HepG2 (cell line): ENCODE measurements at regions not wholly inside any gene's neighbourhood (a gene's known extent, or its start where the extent isn't known, plus 50 kb on each side); places are given as distances from the start of the nearest gene placed in this dataset.

ENCODE experiments used
- ADNP ChIP-seq: sonication (generic); formaldehyde crosslinking; IDR thresholded peaks from 2 replicates; pipeline ENCODE4 v1.4.0; 2020; ENCODE audit warnings: missing genetic modification reagents
- EED ChIP-seq: sonication (generic); formaldehyde crosslinking; IDR thresholded peaks from 2 replicates; pipeline ENCODE4 v1.5.0; 2020; ENCODE audit warnings: mild to moderate bottlenecking, missing genetic modification reagents
- KDM6A ChIP-seq: IDR thresholded peaks from 2 replicates; pipeline ENCODE4 v1.6.1; 2016; ENCODE audit warnings: low read depth
- KLF16 ChIP-seq, 2 experiments: sonication (generic) in 1 of 2; formaldehyde crosslinking in 1 of 2; IDR thresholded peaks; 2 replicates each; pipeline versions ENCODE4 v1.6.1 to v1.8.0; 2016 to 2023; ENCODE audit warnings: missing genetic modification reagents in 2 of 2, missing compliant biosample characterization in 1 of 2
- LCORL ChIP-seq, 2 experiments: fragments of 450-650 bp in 1 of 2; sonication (generic) in 1 of 2; formaldehyde crosslinking in 1 of 2; IDR thresholded peaks; 2 replicates each; pipeline versions ENCODE4 v1.5.0 to v1.6.1; 2017 to 2020; ENCODE audit warnings: antibody characterized with exemption in 1 of 2, missing genetic modification reagents in 1 of 2
- MIXL1 ChIP-seq: IDR thresholded peaks from 2 replicates; pipeline ENCODE4 v1.6.1; 2016
- MXD3 ChIP-seq: IDR thresholded peaks from 2 replicates; pipeline ENCODE4 v1.6.1; 2016; ENCODE audit warnings: mild to moderate bottlenecking, missing biosample characterization, missing genetic modification reagents
- NKX3-1 ChIP-seq: sonication (generic); formaldehyde crosslinking; IDR thresholded peaks from 2 replicates; pipeline ENCODE4 v1.5.0; 2020; ENCODE audit warnings: missing genetic modification reagents
- POLR2AphosphoS5 ChIP-seq: IDR thresholded peaks from 2 replicates; pipeline ENCODE4 v1.6.1; 2012; ENCODE audit warnings: low read depth, low read length
- PRDM4 ChIP-seq: sonication (generic); formaldehyde crosslinking; IDR thresholded peaks from 2 replicates; pipeline ENCODE4 v1.9.0; 2021; ENCODE audit warnings: missing genetic modification reagents, borderline replicate concordance
- RARG ChIP-seq: sonication (generic); formaldehyde crosslinking; IDR thresholded peaks from 2 replicates; pipeline ENCODE4 v1.4.0; 2020; ENCODE audit warnings: low read depth, mild to moderate bottlenecking, missing genetic modification reagents
- RFXAP ChIP-seq: sonication (generic); formaldehyde crosslinking; IDR thresholded peaks from 2 replicates; pipeline ENCODE4 v1.4.0; 2020; ENCODE audit warnings: missing genetic modification reagents, borderline replicate concordance
- SKI ChIP-seq: fragments of 450-650 bp; IDR thresholded peaks from one replicate; pipeline ENCODE4 v1.6.1; 2018; ENCODE audit warnings: mild to moderate bottlenecking; ENCODE audit not compliant: partially characterized antibody
- TEAD2 ChIP-seq: sonication (generic); formaldehyde crosslinking; IDR thresholded peaks from 2 replicates; pipeline ENCODE4 v1.9.0; 2021; ENCODE audit warnings: missing genetic modification reagents
- ZNF12 ChIP-seq: sonication (generic); formaldehyde crosslinking; IDR thresholded peaks from 2 replicates; pipeline ENCODE4 v1.5.0; 2020; ENCODE audit warnings: missing genetic modification reagents
- ZNF207 ChIP-seq: fragments of 450-650 bp; IDR thresholded peaks from 2 replicates; pipeline ENCODE4 v1.6.1; 2016; ENCODE audit warnings: antibody characterized with exemption, borderline replicate concordance
- ZNF24 ChIP-seq: fragments of 450-650 bp; IDR thresholded peaks from 2 replicates; pipeline ENCODE4 v1.6.1; 2017; ENCODE audit warnings: antibody characterized with exemption, mild to moderate bottlenecking
- ZNF343 ChIP-seq: sonication (generic); formaldehyde crosslinking; IDR thresholded peaks from 2 replicates; pipeline ENCODE4 v1.4.0; 2020; ENCODE audit warnings: mild to moderate bottlenecking, missing genetic modification reagents
- ZNF747 ChIP-seq: sonication (generic); formaldehyde crosslinking; IDR thresholded peaks from 2 replicates; pipeline ENCODE4 v1.8.1; 2023; ENCODE audit warnings: missing genetic modification reagents, mild to moderate bottlenecking, borderline replicate concordance
- ZNF773 ChIP-seq: sonication (generic); formaldehyde crosslinking; IDR thresholded peaks from 2 replicates; pipeline ENCODE4 v1.4.0; 2020; ENCODE audit warnings: missing genetic modification reagents, borderline replicate concordance
- TF ChIP-seq, protein P1 (sequence below): sonication (generic); formaldehyde crosslinking; IDR thresholded peaks from 2 replicates; pipeline ENCODE4 v1.5.0; 2020; ENCODE audit warnings: mild to moderate bottlenecking, missing genetic modification reagents, moderate library complexity
- TF ChIP-seq, protein P2 (sequence below): sonication (generic); formaldehyde crosslinking; IDR thresholded peaks from 2 replicates; pipeline ENCODE4 v1.5.0; 2020; ENCODE audit warnings: missing genetic modification reagents, mild to moderate bottlenecking, borderline replicate concordance
- TF ChIP-seq, protein P3 (sequence below): sonication (generic); formaldehyde crosslinking; IDR thresholded peaks from 2 replicates; pipeline ENCODE4 v1.5.1; 2020; ENCODE audit warnings: mild to moderate bottlenecking, missing genetic modification reagents, moderate library complexity

DNA sequence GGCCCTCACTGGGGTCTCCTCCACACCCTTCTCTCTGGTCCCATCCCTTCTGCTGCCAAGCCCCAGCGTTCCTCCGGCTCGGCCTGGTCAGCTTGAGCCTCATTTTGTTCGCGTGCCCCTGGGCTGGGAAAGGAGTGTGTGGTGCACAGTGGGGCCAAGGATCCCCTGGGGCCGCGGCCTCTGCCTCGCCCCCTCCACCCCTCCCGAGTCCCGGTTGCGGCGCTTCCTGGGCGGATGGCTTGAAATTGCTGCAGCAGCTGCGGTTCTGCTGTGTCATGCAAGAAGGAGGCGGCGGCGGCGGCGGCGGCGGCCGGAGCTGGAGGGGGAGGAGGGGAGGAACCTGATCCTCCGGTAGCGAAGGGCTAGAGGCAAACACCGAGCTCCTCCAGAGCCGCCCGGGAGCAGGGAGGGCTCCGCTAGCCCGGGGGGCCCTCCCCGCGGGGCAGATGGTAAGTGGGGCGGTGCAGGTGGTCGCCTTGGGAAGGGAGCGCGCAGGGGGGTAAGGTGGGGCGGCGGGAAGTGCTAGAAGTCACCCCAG lies 217.8 kb upstream of the MKLN1 start (continued):
- TF ChIP-seq PRDM4 (CRISPR knock-in tag) (no peak), ZNF343 (CRISPR knock-in tag) (no peak), TEAD2 (CRISPR knock-in tag) (no peak), MXD3 (CRISPR knock-in tag) (peak; percentile 50; the same call in 1 of the 2 replicates), NKX3-1 (no peak), MIXL1 (CRISPR knock-in tag) (0 out of 2 replicates have a peak, but pooled peaks have one; percentile 16), LCORL (IDR thresholded peaks at IDR 0.05) (no peak), LCORL (CRISPR knock-in tag; IDR thresholded peaks at IDR 0.05) (no peak), ZNF773 (CRISPR knock-in tag) (no peak), RARG (CRISPR knock-in tag) (no peak), ZNF24 (no peak), ZNF747 (no peak), ADNP (CRISPR knock-in tag) (no peak), SKI (peak; percentile 55), EED (CRISPR knock-in tag) (no peak), ZNF207 (no peak), KDM6A (no peak), RFXAP (CRISPR knock-in tag) (no peak), KLF16 (CRISPR knock-in tag; IDR thresholded peaks at IDR 0.05) (0 out of 4 replicates have a peak, but pooled peaks of 1 of the 2 experiments have one; percentile 21), ZNF12 (peak; percentile 55; the same call in 1 of the 2 replicates), POLR2AphosphoS5 (no peak)
- TF ChIP-seq, protein P1, sequence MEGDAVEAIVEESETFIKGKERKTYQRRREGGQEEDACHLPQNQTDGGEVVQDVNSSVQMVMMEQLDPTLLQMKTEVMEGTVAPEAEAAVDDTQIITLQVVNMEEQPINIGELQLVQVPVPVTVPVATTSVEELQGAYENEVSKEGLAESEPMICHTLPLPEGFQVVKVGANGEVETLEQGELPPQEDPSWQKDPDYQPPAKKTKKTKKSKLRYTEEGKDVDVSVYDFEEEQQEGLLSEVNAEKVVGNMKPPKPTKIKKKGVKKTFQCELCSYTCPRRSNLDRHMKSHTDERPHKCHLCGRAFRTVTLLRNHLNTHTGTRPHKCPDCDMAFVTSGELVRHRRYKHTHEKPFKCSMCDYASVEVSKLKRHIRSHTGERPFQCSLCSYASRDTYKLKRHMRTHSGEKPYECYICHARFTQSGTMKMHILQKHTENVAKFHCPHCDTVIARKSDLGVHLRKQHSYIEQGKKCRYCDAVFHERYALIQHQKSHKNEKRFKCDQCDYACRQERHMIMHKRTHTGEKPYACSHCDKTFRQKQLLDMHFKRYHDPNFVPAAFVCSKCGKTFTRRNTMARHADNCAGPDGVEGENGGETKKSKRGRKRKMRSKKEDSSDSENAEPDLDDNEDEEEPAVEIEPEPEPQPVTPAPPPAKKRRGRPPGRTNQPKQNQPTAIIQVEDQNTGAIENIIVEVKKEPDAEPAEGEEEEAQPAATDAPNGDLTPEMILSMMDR (CRISPR knock-in tag): 0 out of 2 replicates have a peak, but pooled peaks have one; percentile 7
- TF ChIP-seq, protein P2, sequence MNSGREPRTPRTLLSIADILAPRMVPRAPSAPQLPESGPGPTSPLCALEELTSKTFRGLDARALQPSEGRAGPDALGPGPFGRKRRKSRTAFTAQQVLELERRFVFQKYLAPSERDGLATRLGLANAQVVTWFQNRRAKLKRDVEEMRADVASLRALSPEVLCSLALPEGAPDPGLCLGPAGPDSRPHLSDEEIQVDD (CRISPR knock-in tag): no peak
- TF ChIP-seq, protein P3, sequence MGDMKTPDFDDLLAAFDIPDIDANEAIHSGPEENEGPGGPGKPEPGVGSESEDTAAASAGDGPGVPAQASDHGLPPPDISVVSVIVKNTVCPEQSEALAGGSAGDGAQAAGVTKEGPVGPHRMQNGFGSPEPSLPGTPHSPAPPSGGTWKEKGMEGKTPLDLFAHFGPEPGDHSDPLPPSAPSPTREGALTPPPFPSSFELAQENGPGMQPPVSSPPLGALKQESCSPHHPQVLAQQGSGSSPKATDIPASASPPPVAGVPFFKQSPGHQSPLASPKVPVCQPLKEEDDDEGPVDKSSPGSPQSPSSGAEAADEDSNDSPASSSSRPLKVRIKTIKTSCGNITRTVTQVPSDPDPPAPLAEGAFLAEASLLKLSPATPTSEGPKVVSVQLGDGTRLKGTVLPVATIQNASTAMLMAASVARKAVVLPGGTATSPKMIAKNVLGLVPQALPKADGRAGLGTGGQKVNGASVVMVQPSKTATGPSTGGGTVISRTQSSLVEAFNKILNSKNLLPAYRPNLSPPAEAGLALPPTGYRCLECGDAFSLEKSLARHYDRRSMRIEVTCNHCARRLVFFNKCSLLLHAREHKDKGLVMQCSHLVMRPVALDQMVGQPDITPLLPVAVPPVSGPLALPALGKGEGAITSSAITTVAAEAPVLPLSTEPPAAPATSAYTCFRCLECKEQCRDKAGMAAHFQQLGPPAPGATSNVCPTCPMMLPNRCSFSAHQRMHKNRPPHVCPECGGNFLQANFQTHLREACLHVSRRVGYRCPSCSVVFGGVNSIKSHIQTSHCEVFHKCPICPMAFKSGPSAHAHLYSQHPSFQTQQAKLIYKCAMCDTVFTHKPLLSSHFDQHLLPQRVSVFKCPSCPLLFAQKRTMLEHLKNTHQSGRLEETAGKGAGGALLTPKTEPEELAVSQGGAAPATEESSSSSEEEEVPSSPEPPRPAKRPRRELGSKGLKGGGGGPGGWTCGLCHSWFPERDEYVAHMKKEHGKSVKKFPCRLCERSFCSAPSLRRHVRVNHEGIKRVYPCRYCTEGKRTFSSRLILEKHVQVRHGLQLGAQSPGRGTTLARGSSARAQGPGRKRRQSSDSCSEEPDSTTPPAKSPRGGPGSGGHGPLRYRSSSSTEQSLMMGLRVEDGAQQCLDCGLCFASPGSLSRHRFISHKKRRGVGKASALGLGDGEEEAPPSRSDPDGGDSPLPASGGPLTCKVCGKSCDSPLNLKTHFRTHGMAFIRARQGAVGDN (CRISPR knock-in tag): peak; percentile 90
